ENCODE measurements at regions not wholly inside any gene's neighbourhood (a gene's known extent, or its start where the extent isn't known, plus 50 kb on each side); places are given as distances from the start of the nearest gene placed in this dataset.

DNA sequence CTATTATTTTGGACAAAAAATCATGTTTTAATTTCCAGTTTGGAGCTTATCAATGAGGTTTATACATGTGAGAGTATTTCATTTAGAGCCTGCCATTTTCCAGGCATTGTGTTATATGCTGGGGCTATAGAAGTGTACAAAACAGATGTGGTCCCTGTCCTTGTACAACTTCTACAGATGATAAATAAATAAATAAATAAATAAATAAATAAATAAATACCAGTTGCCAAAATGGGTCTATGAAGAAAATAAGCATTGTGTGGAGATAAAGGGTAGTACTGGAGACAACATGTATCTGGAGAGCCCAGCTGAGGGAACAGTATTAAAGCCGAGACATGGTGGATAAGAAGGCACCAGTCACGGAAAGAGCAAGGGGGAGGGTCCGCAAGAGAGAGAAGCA, 210.0 kb downstream of the SS18 start:
- no peak for DNase-seq
- no peak for ATAC-seq (ENCODE audit: low FRiP score in 2 of 2)
- WGBS, 2 donors: 86 to 94% methylated on average over 3 of the region's 3 CpGs
- TF ChIP-seq, protein P1, sequence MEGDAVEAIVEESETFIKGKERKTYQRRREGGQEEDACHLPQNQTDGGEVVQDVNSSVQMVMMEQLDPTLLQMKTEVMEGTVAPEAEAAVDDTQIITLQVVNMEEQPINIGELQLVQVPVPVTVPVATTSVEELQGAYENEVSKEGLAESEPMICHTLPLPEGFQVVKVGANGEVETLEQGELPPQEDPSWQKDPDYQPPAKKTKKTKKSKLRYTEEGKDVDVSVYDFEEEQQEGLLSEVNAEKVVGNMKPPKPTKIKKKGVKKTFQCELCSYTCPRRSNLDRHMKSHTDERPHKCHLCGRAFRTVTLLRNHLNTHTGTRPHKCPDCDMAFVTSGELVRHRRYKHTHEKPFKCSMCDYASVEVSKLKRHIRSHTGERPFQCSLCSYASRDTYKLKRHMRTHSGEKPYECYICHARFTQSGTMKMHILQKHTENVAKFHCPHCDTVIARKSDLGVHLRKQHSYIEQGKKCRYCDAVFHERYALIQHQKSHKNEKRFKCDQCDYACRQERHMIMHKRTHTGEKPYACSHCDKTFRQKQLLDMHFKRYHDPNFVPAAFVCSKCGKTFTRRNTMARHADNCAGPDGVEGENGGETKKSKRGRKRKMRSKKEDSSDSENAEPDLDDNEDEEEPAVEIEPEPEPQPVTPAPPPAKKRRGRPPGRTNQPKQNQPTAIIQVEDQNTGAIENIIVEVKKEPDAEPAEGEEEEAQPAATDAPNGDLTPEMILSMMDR (IDR thresholded peaks at IDR 0.05): no peak
- TF ChIP-seq POLR2AphosphoS5 (IDR thresholded peaks at IDR 0.05) (no peak), POLR2A (IDR thresholded peaks at IDR 0.05) (no peak), EP300 (IDR thresholded peaks at IDR 0.05) (no peak)
- Histone ChIP-seq H3K9me3 (no peaks in the 10 kb centered on the region), H3K36me3 (no peaks in the 10 kb centered on the region), H3K4me1 (no peaks in the 10 kb centered on the region), H3K27ac (no peak overlapping the region), H3K27me3 (no peaks in the 10 kb centered on the region), H3K4me3 (no peak overlapping the region)

DNA sequence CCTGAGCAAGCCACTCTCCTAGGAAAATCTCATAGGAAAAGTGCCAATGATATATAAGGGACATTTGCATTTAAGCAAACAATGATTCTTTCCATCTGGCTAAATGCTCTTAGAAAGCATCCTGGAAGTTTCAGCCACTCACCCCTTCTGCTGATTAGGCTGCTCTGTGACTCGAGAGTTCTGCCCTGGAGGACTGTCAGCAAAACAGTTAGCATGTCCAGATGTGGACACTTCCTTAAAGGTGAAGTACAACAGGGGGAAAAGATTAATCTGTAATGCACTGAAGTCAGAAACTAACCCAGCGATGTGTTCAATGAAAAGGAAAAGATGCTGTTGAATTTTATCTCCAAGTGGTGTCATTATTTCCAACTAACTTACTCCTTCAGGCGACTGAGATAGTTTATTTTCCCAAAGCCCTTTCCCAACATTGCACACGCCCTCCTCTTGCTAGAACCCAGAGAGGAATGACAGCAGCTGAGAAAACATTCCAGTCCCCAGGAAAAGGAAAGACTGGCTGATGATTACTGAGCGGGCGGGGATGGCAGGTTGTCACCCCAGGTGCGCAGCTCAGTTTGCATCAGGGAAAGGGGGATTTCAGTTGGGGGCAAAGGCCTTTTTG, 214.0 kb downstream of the SS18 start:
- ATAC-seq (ENCODE audit: low FRiP score in 2 of 2) (peak in 1 of 2 donors; percentile 44), DNase-seq (no peak)
- H3K27ac ChIP-seq: no peak overlapping the region
- no peaks in the 10 kb centered on the region for H3K36me3 ChIP-seq
- no peak for TF ChIP-seq EP300 (IDR thresholded peaks at IDR 0.05)
- TF ChIP-seq POLR2AphosphoS5 (IDR thresholded peaks at IDR 0.05): no peak
- TF ChIP-seq, protein P1 (IDR thresholded peaks at IDR 0.05): no peak
- no peak for TF ChIP-seq POLR2A (IDR thresholded peaks at IDR 0.05)
- WGBS, 2 donors: 44 to 48% methylated on average over 7 of the region's 7 CpGs
- H3K4me3 ChIP-seq: no peak overlapping the region
- no peaks in the 10 kb centered on the region for H3K4me1 ChIP-seq
- H3K27me3 ChIP-seq: no peaks in the 10 kb centered on the region
- peaks cover 0 to 4% (median 0%) of the 10 kb centered on the region in 4 donors for H3K9me3 ChIP-seq

DNA sequence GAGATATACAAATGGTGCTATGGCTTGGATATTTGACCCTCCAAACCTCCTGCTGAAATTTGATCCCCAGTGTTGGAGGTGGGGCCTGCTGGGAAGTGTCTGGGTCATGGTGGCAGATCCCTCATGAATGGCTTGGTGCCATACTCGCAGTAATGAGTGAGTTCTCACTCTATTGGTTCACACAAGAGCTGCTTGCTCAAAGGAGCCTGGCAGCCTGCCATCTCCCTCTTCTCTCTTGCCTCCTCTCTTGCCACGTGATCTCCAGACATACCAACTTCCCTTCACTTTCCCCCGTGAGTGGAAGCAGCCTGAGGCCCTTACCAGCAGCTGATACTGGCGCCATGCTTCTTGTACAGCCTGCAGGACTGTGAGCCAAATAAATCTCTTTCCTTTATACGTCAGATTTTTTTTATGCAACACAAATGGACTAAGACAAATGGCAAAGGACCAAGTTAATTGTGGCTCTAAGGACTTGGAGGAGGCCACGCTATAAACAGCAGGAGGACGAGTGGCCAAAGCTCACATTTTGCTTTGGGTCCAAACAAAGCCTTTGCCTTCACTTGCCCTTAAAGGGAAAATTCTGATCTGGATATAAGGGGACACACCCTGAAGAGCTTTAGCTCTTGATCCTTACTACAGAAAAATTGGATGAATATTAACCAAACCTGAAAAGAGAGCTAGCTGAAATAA, 214.7 kb downstream of the SS18 start:
- no peak overlapping the region for H3K27ac ChIP-seq
- H3K9me3 ChIP-seq: peaks cover 0 to 4% (median 0%) of the 10 kb centered on the region in 4 donors
- H3K4me3 ChIP-seq: no peak overlapping the region
- WGBS, 2 donors: 50 to 53% methylated on average over 7 of the region's 7 CpGs
- DNase-seq (no peak), ATAC-seq (ENCODE audit: low FRiP score in 2 of 2) (no peak)
- no peaks in the 10 kb centered on the region for H3K27me3 ChIP-seq
- H3K36me3 ChIP-seq: no peaks in the 10 kb centered on the region
- no peaks in the 10 kb centered on the region for H3K4me1 ChIP-seq
- TF ChIP-seq POLR2A (IDR thresholded peaks at IDR 0.05): no peak
- no peak for TF ChIP-seq POLR2AphosphoS5 (IDR thresholded peaks at IDR 0.05)

DNA sequence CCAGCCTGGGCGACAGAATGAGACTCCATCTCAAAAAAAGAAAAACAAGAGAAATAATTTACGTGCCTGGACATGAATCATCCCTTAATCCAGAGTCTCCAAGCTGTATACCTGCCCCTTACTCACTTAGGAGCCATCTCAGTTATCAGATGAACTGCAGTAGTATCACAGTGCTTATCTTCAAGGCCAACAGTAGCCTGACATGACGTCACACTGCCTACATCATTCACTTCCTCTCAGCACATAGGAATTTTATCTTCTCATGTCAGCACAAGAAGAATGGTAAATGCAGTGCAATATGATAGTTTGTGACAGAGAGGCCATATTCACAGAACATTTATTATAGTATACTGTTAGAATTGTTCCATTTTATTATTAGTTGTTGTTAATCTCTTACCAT, 216.6 kb downstream of the SS18 start:
- Histone ChIP-seq H3K27ac (no peak overlapping the region), H3K27me3 (no peaks in the 10 kb centered on the region), H3K4me3 (no peak overlapping the region), H3K36me3 (no peaks in the 10 kb centered on the region), H3K4me1 (no peaks in the 10 kb centered on the region), H3K9me3 (peaks cover 0 to 4% (median 0%) of the 10 kb centered on the region in 4 donors)
- DNase-seq (no peak), ATAC-seq (ENCODE audit: low FRiP score in 2 of 2) (no peak)
- no peak for TF ChIP-seq EP300 (IDR thresholded peaks at IDR 0.05)
- WGBS, 2 donors: 75 to 77% methylated on average over 3 of the region's 3 CpGs

DNA sequence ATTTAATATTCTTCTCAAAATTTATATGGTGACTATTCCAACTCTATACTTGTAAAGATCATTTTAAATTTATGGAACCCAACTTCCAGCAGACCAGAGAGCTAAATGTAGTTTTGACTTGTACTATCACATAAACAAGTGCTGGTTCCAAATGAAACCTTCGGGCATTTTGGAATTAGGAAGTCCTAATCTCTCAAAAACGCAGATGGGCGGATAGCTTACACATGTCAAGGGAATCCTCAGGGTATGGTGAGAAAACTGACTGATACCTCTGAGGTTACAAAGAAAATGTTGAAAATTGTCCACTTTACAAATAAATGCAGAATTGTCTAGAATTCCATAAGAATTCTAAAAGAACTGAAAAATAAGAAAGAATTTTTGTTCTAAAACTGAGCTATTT, 224.1 kb downstream of the SS18 start:
- H3K4me3 ChIP-seq: no peak overlapping the region

More for the DNA sequence above, 224.1 kb downstream of the SS18 start:
- Histone ChIP-seq H3K27me3 (no peaks in the 10 kb centered on the region), H3K4me1 (no peaks in the 10 kb centered on the region), H3K9me3 (no peaks in the 10 kb centered on the region), H3K36me3 (no peaks in the 10 kb centered on the region), H3K27ac (no peak overlapping the region)
- ATAC-seq (ENCODE audit: low FRiP score in 2 of 2) (no peak), DNase-seq (no peak)
- TF ChIP-seq POLR2AphosphoS5 (IDR thresholded peaks at IDR 0.05) (no peak), EP300 (IDR thresholded peaks at IDR 0.05) (no peak), POLR2A (IDR thresholded peaks at IDR 0.05) (no peak)
- TF ChIP-seq, protein P1 (IDR thresholded peaks at IDR 0.05): no peak
- 87 to 90% methylated on average over 3 of the region's 3 CpGs for WGBS, 2 donors
